ENCODE measurements at regions not wholly inside any gene's neighbourhood (a gene's known extent, or its start where the extent isn't known, plus 50 kb on each side); places are given as distances from the start of the nearest gene placed in this dataset.
"Not testable (repeated sequence)": the region's sequence is repeated elsewhere in the genome, so short reads cannot be mapped to it uniquely, and the experiment has no call there.

GRCh38 chr15:31660816-31661215 is 334.2 kb downstream of the KLF13 start:
- DNase-seq (ENCODE audit: insufficient read length, low spot score), result no peak
- FAIRE-seq, result no peak

GRCh38 chr15:31665732-31666131 is 339.1 kb downstream of the KLF13 start:
- not testable (repeated sequence) for FAIRE-seq; DNase-seq (ENCODE audit: insufficient read length, low spot score)

More at GRCh38 chr15:31660816-31661215, 334.2 kb downstream of the KLF13 start:
- TF ChIP-seq POLR2A (IDR thresholded peaks at IDR 0.05; ENCODE audit: low read depth, low read length), result no peak

GRCh38 chr15:31669158-31669908 is 342.7 kb downstream of the KLF13 start:
- FAIRE-seq; DNase-seq (ENCODE audit: insufficient read length, low spot score): not testable (repeated sequence)

GRCh38 chr15:31673263-31673662 is 346.6 kb downstream of the KLF13 start:
- FAIRE-seq, result not testable (repeated sequence)

GRCh38 chr15:31681529-31682259 is 348.6 kb upstream of the CHRNA7 start:
- DNase-seq (ENCODE audit: insufficient read length, low spot score); FAIRE-seq: not testable (repeated sequence)

More at GRCh38 chr15:31673263-31673662, 346.6 kb downstream of the KLF13 start:
- not testable (repeated sequence) for DNase-seq (ENCODE audit: insufficient read length, low spot score)

- DNase-seq (ENCODE audit: insufficient read length, low spot score); FAIRE-seq: not testable (repeated sequence)
Observed at GRCh38 chr15:31687088-31687487, 343.2 kb upstream of the CHRNA7 start.

GRCh38 chr15:31696509-31696908 is 333.8 kb upstream of the CHRNA7 start:
- FAIRE-seq; DNase-seq (ENCODE audit: insufficient read length, low spot score): not testable (repeated sequence)

GRCh38 chr15:31705076-31705678 is 325.1 kb upstream of the CHRNA7 start:
- DNase-seq (ENCODE audit: insufficient read length, low spot score); FAIRE-seq: not testable (repeated sequence)

- not testable (repeated sequence) for FAIRE-seq; DNase-seq (ENCODE audit: insufficient read length, low spot score)
Observed at GRCh38 chr15:31707944-31708702, 322.2 kb upstream of the CHRNA7 start.

GRCh38 chr15:31708703-31709327 is 321.5 kb upstream of the CHRNA7 start:
- not testable (repeated sequence) for FAIRE-seq; DNase-seq (ENCODE audit: insufficient read length, low spot score)

GRCh38 chr15:31709479-31709878 is 320.8 kb upstream of the CHRNA7 start:
- FAIRE-seq, result not testable (repeated sequence)

GRCh38 chr15:31710806-31711205 is 319.5 kb upstream of the CHRNA7 start:
- not testable (repeated sequence) for DNase-seq (ENCODE audit: insufficient read length, low spot score); FAIRE-seq

More at GRCh38 chr15:31709479-31709878, 320.8 kb upstream of the CHRNA7 start:
- DNase-seq (ENCODE audit: insufficient read length, low spot score), result not testable (repeated sequence)

GRCh38 chr15:31715208-31715607 is 315.1 kb upstream of the CHRNA7 start:
- DNase-seq (ENCODE audit: insufficient read length, low spot score); FAIRE-seq: not testable (repeated sequence)

- DNase-seq (ENCODE audit: insufficient read length, low spot score); FAIRE-seq: not testable (repeated sequence)
Observed at GRCh38 chr15:31718625-31719024, 311.7 kb upstream of the CHRNA7 start.

GRCh38 chr15:31719396-31720022 is 310.8 kb upstream of the CHRNA7 start:
- not testable (repeated sequence) for DNase-seq (ENCODE audit: insufficient read length, low spot score); FAIRE-seq

GRCh38 chr15:31723019-31723418 is 307.3 kb upstream of the CHRNA7 start:
- not testable (repeated sequence) for DNase-seq (ENCODE audit: insufficient read length, low spot score); FAIRE-seq

GRCh38 chr15:31724903-31725302 is 305.4 kb upstream of the CHRNA7 start:
- FAIRE-seq, result not testable (repeated sequence)

GRCh38 chr15:31725619-31726018 is 304.7 kb upstream of the CHRNA7 start:
- DNase-seq (ENCODE audit: insufficient read length, low spot score); FAIRE-seq: not testable (repeated sequence)

More at GRCh38 chr15:31724903-31725302, 305.4 kb upstream of the CHRNA7 start:
- DNase-seq (ENCODE audit: insufficient read length, low spot score), result not testable (repeated sequence)
